HEK293T (cell line): ENCODE measurements at regions not wholly inside any gene's neighbourhood (a gene's known extent, or its start where the extent isn't known, plus 50 kb on each side); places are given as distances from the start of the nearest gene placed in this dataset.

ENCODE experiments used
- ARNT ChIP-seq: fragments of 450-650 bp; IDR thresholded peaks from 2 replicates; pipeline ENCODE4 v1.6.1; 2017; ENCODE audit warnings: mild to moderate bottlenecking
- BHLHE40 ChIP-seq: fragments of 450-650 bp; IDR thresholded peaks from 2 replicates; pipeline ENCODE4 v1.6.1; 2016; ENCODE audit warnings: mild to moderate bottlenecking, moderate library complexity, borderline replicate concordance
- CTBP1 ChIP-seq: fragments of 450-650 bp; IDR thresholded peaks from 2 replicates; pipeline ENCODE4 v1.6.1; 2016; ENCODE audit warnings: borderline replicate concordance
- FOXA1 ChIP-seq: fragments of 450-650 bp; IDR thresholded peaks from 2 replicates; pipeline ENCODE4 v1.6.1; 2016; ENCODE audit warnings: mild to moderate bottlenecking
- FOXK2 ChIP-seq: fragments of 450-650 bp; IDR thresholded peaks from 2 replicates; pipeline ENCODE4 v1.6.1; 2016; ENCODE audit warnings: mild to moderate bottlenecking
- SP1 ChIP-seq: fragments of 450-650 bp; IDR thresholded peaks from 2 replicates; pipeline ENCODE4 v1.6.1; 2017
- SUZ12 ChIP-seq: fragments of 450-650 bp; IDR thresholded peaks from 2 replicates; pipeline ENCODE4 v1.6.1; 2016; ENCODE audit warnings: mild to moderate bottlenecking
- TARDBP ChIP-seq: fragments of 450-650 bp; IDR thresholded peaks from 2 replicates; pipeline ENCODE4 v1.6.1; 2016
- ZNF384 ChIP-seq: fragments of 450-650 bp; IDR thresholded peaks from 2 replicates; pipeline ENCODE4 v1.6.1; 2016

DNA sequence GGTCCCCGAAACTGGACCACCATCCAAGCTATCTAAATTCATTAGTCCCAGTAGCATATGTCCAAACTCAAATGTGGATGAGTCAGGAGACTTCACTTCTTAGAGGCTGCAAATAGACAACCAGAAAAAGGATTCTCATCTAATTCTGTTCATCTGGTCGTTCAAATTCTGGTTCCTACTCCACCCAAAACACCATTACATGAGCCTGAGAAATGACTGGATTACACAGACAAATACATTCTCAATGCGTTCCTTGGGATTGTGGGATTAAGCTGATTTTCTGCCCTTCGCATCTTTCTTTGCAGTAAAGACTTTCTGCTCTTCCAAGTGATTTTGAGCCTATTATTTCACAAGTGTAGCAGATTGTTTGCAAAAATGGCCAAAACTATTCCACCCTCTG lies 472.3 kb upstream of the PROK2 start:
- TF ChIP-seq CTBP1 (no peak), ZNF384 (no peak), BHLHE40 (no peak), SP1 (no peak), FOXA1 (no peak), SUZ12 (no peak), ARNT (no peak), TARDBP (no peak), FOXK2 (no peak)
